IMR-90 (cell line): ENCODE measurements at regions not wholly inside any gene's neighbourhood (a gene's known extent, or its start where the extent isn't known, plus 50 kb on each side); places are given as distances from the start of the nearest gene placed in this dataset.

Experiments used
- CEBPB ChIP-seq: IDR thresholded peaks from 2 replicates; pipeline ENCODE4 v1.6.1; 2012; ENCODE audit warnings: low read depth, low read length, improper control_type of control experiment
- POLR2A ChIP-seq: IDR thresholded peaks from 2 replicates; pipeline ENCODE4 v1.6.1; 2012; ENCODE audit warnings: mild to moderate bottlenecking, low read depth, low read length
- RAD21 ChIP-seq: IDR thresholded peaks from 2 replicates; pipeline ENCODE4 v1.6.1; 2012; ENCODE audit warnings: low read length, improper control_type of control experiment
- TF ChIP-seq, protein P1 (sequence below): conservative IDR thresholded peaks from 2 replicates; pipeline ENCODE4 v1.5.1; 2012; ENCODE audit warnings: mild to moderate bottlenecking, low read depth, low read length, improper control_type of control experiment

GRCh38 chr6:100987556-100987955, 106.4 kb upstream of the ASCC3 start:
- TF ChIP-seq, protein P1, sequence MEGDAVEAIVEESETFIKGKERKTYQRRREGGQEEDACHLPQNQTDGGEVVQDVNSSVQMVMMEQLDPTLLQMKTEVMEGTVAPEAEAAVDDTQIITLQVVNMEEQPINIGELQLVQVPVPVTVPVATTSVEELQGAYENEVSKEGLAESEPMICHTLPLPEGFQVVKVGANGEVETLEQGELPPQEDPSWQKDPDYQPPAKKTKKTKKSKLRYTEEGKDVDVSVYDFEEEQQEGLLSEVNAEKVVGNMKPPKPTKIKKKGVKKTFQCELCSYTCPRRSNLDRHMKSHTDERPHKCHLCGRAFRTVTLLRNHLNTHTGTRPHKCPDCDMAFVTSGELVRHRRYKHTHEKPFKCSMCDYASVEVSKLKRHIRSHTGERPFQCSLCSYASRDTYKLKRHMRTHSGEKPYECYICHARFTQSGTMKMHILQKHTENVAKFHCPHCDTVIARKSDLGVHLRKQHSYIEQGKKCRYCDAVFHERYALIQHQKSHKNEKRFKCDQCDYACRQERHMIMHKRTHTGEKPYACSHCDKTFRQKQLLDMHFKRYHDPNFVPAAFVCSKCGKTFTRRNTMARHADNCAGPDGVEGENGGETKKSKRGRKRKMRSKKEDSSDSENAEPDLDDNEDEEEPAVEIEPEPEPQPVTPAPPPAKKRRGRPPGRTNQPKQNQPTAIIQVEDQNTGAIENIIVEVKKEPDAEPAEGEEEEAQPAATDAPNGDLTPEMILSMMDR, result no peak
- TF ChIP-seq RAD21, result no peak
- no peak for TF ChIP-seq POLR2A
- no peak for TF ChIP-seq CEBPB
